Spinal cord (tissue), 9 donors: ENCODE measurements at regions not wholly inside any gene's neighbourhood (a gene's known extent, or its start where the extent isn't known, plus 50 kb on each side); places are given as distances from the start of the nearest gene placed in this dataset.

Experiments
- DNase-seq, 6 donors: peaks; one replicate each; pipeline versions ENCODE4 v3.0.0 to v3.0.0-alpha.2; 2013 to 2015; ENCODE audit warnings: low spot score in 6 of 6, low read depth in 4 of 6
- H3K27ac ChIP-seq: one replicate; pipeline ENCODE4 v1.5.1; 2013; ENCODE audit warnings: low read depth, low read length, control low read depth
- H3K27me3 ChIP-seq: one replicate; pipeline ENCODE4 v1.6.1; 2013; ENCODE audit warnings: low read length; ENCODE audit not compliant: control insufficient read depth, insufficient read depth
- H3K36me3 ChIP-seq: one replicate; pipeline ENCODE4 v1.6.1; 2013; ENCODE audit warnings: low read length; ENCODE audit not compliant: control insufficient read depth, insufficient read depth
- H3K4me1 ChIP-seq: one replicate; pipeline ENCODE4 v1.6.1; 2013; ENCODE audit warnings: low read length; ENCODE audit not compliant: control insufficient read depth, insufficient read depth
- H3K4me3 ChIP-seq: one replicate; pipeline ENCODE4 v1.5.1; 2013; ENCODE audit warnings: low read depth, low read length, control low read depth
- H3K9me3 ChIP-seq: one replicate; pipeline ENCODE4 v1.6.1; 2013; ENCODE audit warnings: low read length; ENCODE audit not compliant: control insufficient read depth, insufficient read depth
- WGBS: methylation state at CpG from one replicate; pipeline ENCODE4 v1.1.5; 2013; ENCODE audit warnings: missing lambda C conversion rate; ENCODE audit not compliant: insufficient coverage; 5-methylcytosine and 5-hydroxymethylcytosine counted together
- donor health status: healthy.

GRCh38 chr10:3473271-3473670 is 300.7 kb upstream of the PITRM1 start:
- H3K9me3 ChIP-seq = no peaks in the 10 kb centered on the region
- H3K36me3 ChIP-seq = no peaks in the 10 kb centered on the region
- no peak for DNase-seq
- H3K4me1 ChIP-seq = peaks cover 16% of the 10 kb centered on the region
- WGBS = 95% methylated on average over 8 of the region's 9 CpGs
- no peaks in the 10 kb centered on the region for H3K27me3 ChIP-seq
- peak overlapping the region; percentile 93 for H3K27ac ChIP-seq
- no peak overlapping the region for H3K4me3 ChIP-seq

GRCh38 chr10:3472287-3473051 is 299.9 kb upstream of the PITRM1 start:
- DNase-seq = peak in 2 of 6 donors; percentile 74 to 88
- WGBS = 35% methylated on average over 3 of the region's 16 CpGs
- no peak overlapping the region for H3K4me3 ChIP-seq

GRCh38 chr10:3471927-3472286 is 299.3 kb upstream of the PITRM1 start:
- 38% methylated on average over 3 of the region's 8 CpGs for WGBS
- Histone ChIP-seq H3K27ac (peak overlapping the region; percentile 93), H3K4me3 (no peak overlapping the region), H3K4me1 (peaks cover 20% of the 10 kb centered on the region), H3K36me3 (no peaks in the 10 kb centered on the region), H3K27me3 (no peaks in the 10 kb centered on the region), H3K9me3 (no peaks in the 10 kb centered on the region)
- no peak for DNase-seq

More at GRCh38 chr10:3472287-3473051, 299.9 kb upstream of the PITRM1 start:
- Histone ChIP-seq H3K36me3 (no peaks in the 10 kb centered on the region), H3K4me1 (peaks cover 17% of the 10 kb centered on the region), H3K9me3 (no peaks in the 10 kb centered on the region), H3K27me3 (no peaks in the 10 kb centered on the region), H3K27ac (peak overlapping the region; percentile 93)

- WGBS = 39% methylated on average over 3 of the region's 10 CpGs
- no peaks in the 10 kb centered on the region for H3K27me3 ChIP-seq
- peak overlapping the region; percentile 93 for H3K27ac ChIP-seq
- H3K4me1 ChIP-seq = peaks cover 20% of the 10 kb centered on the region
- no peak overlapping the region for H3K4me3 ChIP-seq
- H3K36me3 ChIP-seq = no peaks in the 10 kb centered on the region
- peak in 2 of 6 donors; percentile 27 to 62 for DNase-seq
- no peaks in the 10 kb centered on the region for H3K9me3 ChIP-seq
Observed at GRCh38 chr10:3471472-3471871, 298.9 kb upstream of the PITRM1 start.

GRCh38 chr10:3470191-3470590 is 297.6 kb upstream of the PITRM1 start:
- Histone ChIP-seq H3K27me3 (no peaks in the 10 kb centered on the region), H3K4me1 (peaks cover 20% of the 10 kb centered on the region), H3K9me3 (no peaks in the 10 kb centered on the region), H3K27ac (no peak overlapping the region), H3K36me3 (no peaks in the 10 kb centered on the region), H3K4me3 (no peak overlapping the region)
- no peak for DNase-seq
- 100% methylated on average over 6 of the region's 11 CpGs for WGBS

- Histone ChIP-seq H3K27ac (peak overlapping the region; percentile 64), H3K36me3 (no peaks in the 10 kb centered on the region), H3K9me3 (no peaks in the 10 kb centered on the region), H3K4me1 (peaks cover 20% of the 10 kb centered on the region), H3K4me3 (no peak overlapping the region), H3K27me3 (no peaks in the 10 kb centered on the region)
- 77% methylated on average over 1 of the region's 2 CpGs for WGBS
- no peak for DNase-seq
Observed at GRCh38 chr10:3469639-3470020, 297.0 kb upstream of the PITRM1 start.

GRCh38 chr10:3468919-3469638 is 296.5 kb upstream of the PITRM1 start:
- DNase-seq = peak in 1 of 6 donors; percentile 49
- Histone ChIP-seq H3K27me3 (no peaks in the 10 kb centered on the region), H3K4me3 (no peak overlapping the region), H3K36me3 (no peaks in the 10 kb centered on the region), H3K9me3 (no peaks in the 10 kb centered on the region), H3K27ac (peak overlapping the region; percentile 64), H3K4me1 (peaks cover 20% of the 10 kb centered on the region)
- WGBS = 56% methylated on average over 6 of the region's 12 CpGs

GRCh38 chr10:3467052-3467951 is 294.7 kb upstream of the PITRM1 start:
- peak overlapping the region; percentile 64 for H3K27ac ChIP-seq

GRCh38 chr10:3465406-3465891 is 292.9 kb upstream of the PITRM1 start:
- peaks cover 9% of the 10 kb centered on the region for H3K4me1 ChIP-seq
- peak overlapping the region; percentile 71 for H3K27ac ChIP-seq
- no peaks in the 10 kb centered on the region for H3K9me3 ChIP-seq
- no peak for DNase-seq
- WGBS = 87% methylated on average over 7 of the region's 11 CpGs
- H3K36me3 ChIP-seq = no peaks in the 10 kb centered on the region
- H3K4me3 ChIP-seq = no peak overlapping the region
- H3K27me3 ChIP-seq = no peaks in the 10 kb centered on the region

More at GRCh38 chr10:3467052-3467951, 294.7 kb upstream of the PITRM1 start:
- whole genome bisulfite sequencing = 77% methylated on average over 13 of the region's 23 CpGs
- no peak overlapping the region for H3K4me3 ChIP-seq
- H3K9me3 ChIP-seq = no peaks in the 10 kb centered on the region
- H3K36me3 ChIP-seq = no peaks in the 10 kb centered on the region
- H3K4me1 ChIP-seq = peaks cover 18% of the 10 kb centered on the region
- peak in 1 of 6 donors; percentile 43 for DNase-seq
- no peaks in the 10 kb centered on the region for H3K27me3 ChIP-seq
